K562 (cell line): ENCODE measurements at regions not wholly inside any gene's neighbourhood (a gene's known extent, or its start where the extent isn't known, plus 50 kb on each side); places are given as distances from the start of the nearest gene placed in this dataset.

ENCODE experiments used
- ATAC-seq: fragments of 200-7000 bp; cut with Tn5 transposase; 3 replicates; pipeline ENCODE4 v1.9.1; 2020; ENCODE audit warnings: moderate library complexity
- BruUV-seq: library from RNA; stranded (reverse); fragments of 400-500 nt; replicated peaks from 2 replicates; lab custom pipeline; 2021; lab: Mats Ljungman, UMichigan
- CTCF ChIA-PET: fragments of 300-600 bp; formaldehyde crosslinking; extraction: SDS; loops from one replicate; lab custom pipeline; 2021; ENCODE audit warnings: low intra/inter-chr PET ratio; lab: Yijun Ruan, JAX
- POLR2A ChIA-PET: fragments of 300-600, 350-650 bp; sonication (Branson Sonifier 250); formaldehyde crosslinking; extraction: SDS; loops from one replicate; lab custom pipeline; 2021; ENCODE audit warnings: antibody characterized with exemption, inconsistent platforms; lab: Yijun Ruan, JAX
- DNase-seq, 4 experiments: peaks; one replicate each; pipeline versions ENCODE4 v3.0.0 to v3.0.0-alpha.2; 2011 to 2018; ENCODE audit warnings: low spot score in 3 of 4, mixed read lengths in 3 of 4; ENCODE audit errors: extremely low read depth in 1 of 4
- FAIRE-seq: peaks from 2 replicates; lab custom pipeline; 2011; peaks lifted over from hg19 to GRCh38; lab: Jason Lieb, UNC
- H2AFZ ChIP-seq: 2 replicates; pipeline ENCODE4 v1.6.0; 2011; ENCODE audit warnings: low read depth, low read length, control low read depth, inconsistent platforms
- H3K27ac ChIP-seq: fragments of 200-600 bp; 3 replicates; pipeline ENCODE4 v1.8.0; 2011; ENCODE audit warnings: low read depth, mild to moderate bottlenecking, control low read depth, inconsistent platforms, low read length, moderate library complexity, mixed read lengths; ENCODE audit errors: extremely low read depth
- H3K27me3 ChIP-seq, 2 experiments: fragments of 300-600 bp in 1 of 2; 2 replicates in 1 of 2; 3 replicates in 1 of 2; pipeline versions ENCODE4 v1.6.0 to v1.8.0; 2011; ENCODE audit warnings: inconsistent platforms in 2 of 2, low read length in 2 of 2, mild to moderate bottlenecking in 1 of 2, mixed read lengths in 1 of 2, moderate library complexity in 1 of 2; ENCODE audit not compliant: control insufficient read depth in 2 of 2, insufficient read depth in 2 of 2
- H3K36me3 ChIP-seq: fragments of 300-600 bp; 3 replicates; pipeline ENCODE4 v1.8.0; 2011; ENCODE audit warnings: mild to moderate bottlenecking, low read length, inconsistent platforms; ENCODE audit not compliant: control insufficient read depth, insufficient read depth
- H3K4me1 ChIP-seq, 2 experiments: fragments of 200-600 bp in 1 of 2; replicated peaks in 1 of 2; 2 replicates in 1 of 2; 3 replicates in 1 of 2; pipeline versions ENCODE4 v1.5.1 to v1.8.0; 2011; ENCODE audit warnings: inconsistent platforms in 2 of 2, low read length in 2 of 2, mild to moderate bottlenecking in 1 of 2, mixed read lengths in 1 of 2, moderate library complexity in 1 of 2; ENCODE audit not compliant: control insufficient read depth in 2 of 2, insufficient read depth in 2 of 2
- H3K4me2 ChIP-seq: 2 replicates; pipeline ENCODE4 v1.6.1; 2011; ENCODE audit warnings: low read length, control low read depth, inconsistent platforms, mixed read lengths; ENCODE audit not compliant: insufficient read depth
- H3K4me3 ChIP-seq: fragments of 200-600 bp; sonication (generic), shearing (Covaris generic); 2 replicates; pipeline ENCODE4 v1.5.1; 2016; ENCODE audit warnings: control low read depth, inconsistent platforms
- H3K79me2 ChIP-seq: fragments of 200-600 bp; 3 replicates; pipeline ENCODE4 v1.8.0; 2011; ENCODE audit warnings: low read length, inconsistent platforms; ENCODE audit not compliant: control insufficient read depth, insufficient read depth
- H3K9ac ChIP-seq, 2 experiments: 2 replicates each; pipeline versions ENCODE4 v1.6.0 to v1.6.1; 2011; ENCODE audit warnings: low read depth in 2 of 2, low read length in 2 of 2, control low read depth in 1 of 2, inconsistent platforms in 1 of 2, mild to moderate bottlenecking in 1 of 2, mixed read lengths in 1 of 2; ENCODE audit not compliant: insufficient read depth in 1 of 2
- H3K9me1 ChIP-seq: one replicate; pipeline ENCODE4 v1.6.0; 2011; ENCODE audit warnings: inconsistent platforms, mild to moderate bottlenecking, low read length, moderate library complexity; ENCODE audit not compliant: control insufficient read depth, insufficient read depth
- H3K9me3 ChIP-seq: replicated peaks from 2 replicates; pipeline ENCODE4 v1.5.1; 2011; ENCODE audit warnings: low read depth, low read length, inconsistent platforms; ENCODE audit not compliant: control insufficient read depth, insufficient read depth
- H4K20me1 ChIP-seq: replicated peaks from 2 replicates; pipeline ENCODE4 v1.6.1; 2011; ENCODE audit warnings: low read length, inconsistent platforms, mixed read lengths; ENCODE audit not compliant: control insufficient read depth, insufficient read depth
- BRCA1 ChIP-seq, 2 experiments: fragments of 450-650 bp in 1 of 2; sonication (generic) in 1 of 2; formaldehyde crosslinking in 1 of 2; IDR thresholded peaks; 2 replicates each; pipeline versions ENCODE4 v1.5.0 to v1.6.1; 2017 to 2020; ENCODE audit warnings: mild to moderate bottlenecking in 1 of 2, missing genetic modification reagents in 1 of 2
- CBX5 ChIP-seq: IDR thresholded peaks from 2 replicates; pipeline ENCODE4 v1.6.1; 2014; ENCODE audit warnings: low read depth, borderline replicate concordance
- FOXK1 ChIP-seq: sonication (generic); formaldehyde crosslinking; IDR thresholded peaks from 2 replicates; pipeline ENCODE4 v1.8.0; 2022; ENCODE audit warnings: missing genetic modification reagents, mild to moderate bottlenecking, borderline replicate concordance
- HDAC3 ChIP-seq: fragments of 450-650 bp; IDR thresholded peaks from 2 replicates; pipeline ENCODE4 v1.6.1; 2018; ENCODE audit warnings: borderline replicate concordance, mild to moderate bottlenecking, moderate library complexity; ENCODE audit not compliant: partially characterized antibody
- JUND ChIP-seq, 2 experiments: IDR thresholded peaks; 2 replicates in 1 of 2; 3 replicates in 1 of 2; pipeline ENCODE4 v1.6.1; 2011; ENCODE audit warnings: borderline replicate concordance in 2 of 2, low read depth in 2 of 2, low read length in 2 of 2, improper control_type of control experiment in 1 of 2, missing biosample characterization in 1 of 2, missing genetic modification characterization in 1 of 2, missing genetic modification reagents in 1 of 2
- SMARCC2 ChIP-seq: fragments of 450-650 bp; IDR thresholded peaks from 2 replicates; pipeline ENCODE4 v1.6.1; 2017; ENCODE audit warnings: antibody characterized with exemption, moderate library complexity, mild to moderate bottlenecking, low read depth
- TAF7 ChIP-seq: fragments of 450-650 bp; IDR thresholded peaks from 2 replicates; pipeline ENCODE4 v1.6.1; 2016; ENCODE audit warnings: missing genetic modification characterization, missing compliant biosample characterization
- WGBS: fragments of 100-300 bp; shearing (Covaris generic); methylation state at CpG from one replicate; pipeline ENCODE4 v1.1.6; 2016; ENCODE audit warnings: low coverage, mixed read lengths; ENCODE audit not compliant: insufficient coverage; ENCODE audit errors: missing lambda C conversion rate; 5-methylcytosine and 5-hydroxymethylcytosine counted together
- in situ Hi-C: fragments of 300-500 bp; cut with MboI; formaldehyde crosslinking; loops from 4 replicates; pipeline ENCODE4 v1.15.0; 2018; ENCODE audit warnings: inconsistent platforms, mixed read lengths
- intact Hi-C: fragments of 100-400 bp; cut with micrococcal nuclease; formaldehyde crosslinking; loops from 2 replicates; pipeline ENCODE4 v1.14.2; 2022
- TF ChIP-seq, protein P1 (sequence below), 2 experiments: fragments of 450-650 bp in 1 of 2; IDR thresholded peaks; 2 replicates each; pipeline ENCODE4 v1.6.1; 2011 to 2017; ENCODE audit warnings: low read depth in 2 of 2, antibody characterized with exemption in 1 of 2, borderline replicate concordance in 1 of 2, low read length in 1 of 2, mild to moderate bottlenecking in 1 of 2, mixed read lengths in 1 of 2; ENCODE audit not compliant: control insufficient read depth in 1 of 2
- TF ChIP-seq, protein P2 (sequence below), 2 experiments: fragments of 200-800 bp in 1 of 2; sonication (Bioruptor generic) in 1 of 2; sonication (generic) in 1 of 2; formaldehyde crosslinking in 1 of 2; IDR thresholded peaks in 1 of 2; conservative IDR thresholded peaks in 1 of 2; 2 replicates each; pipeline versions ENCODE4 v1.5.0 to v1.6.1; 2016 to 2020; ENCODE audit warnings: missing compliant biosample characterization in 1 of 2, missing genetic modification characterization in 1 of 2, missing genetic modification reagents in 1 of 2
- TF ChIP-seq, protein P3 (sequence below), 3 experiments: fragments of 200-800 bp in 1 of 3; sonication (Bioruptor generic) in 1 of 3; sonication (generic) in 1 of 3; formaldehyde crosslinking in 1 of 3; IDR thresholded peaks; 2 replicates each; pipeline versions ENCODE4 v1.6.1 to v1.8.0; 2016 to 2022; ENCODE audit warnings: mild to moderate bottlenecking in 2 of 3, missing compliant biosample characterization in 2 of 3, missing genetic modification characterization in 2 of 3, missing genetic modification reagents in 1 of 3

DNA sequence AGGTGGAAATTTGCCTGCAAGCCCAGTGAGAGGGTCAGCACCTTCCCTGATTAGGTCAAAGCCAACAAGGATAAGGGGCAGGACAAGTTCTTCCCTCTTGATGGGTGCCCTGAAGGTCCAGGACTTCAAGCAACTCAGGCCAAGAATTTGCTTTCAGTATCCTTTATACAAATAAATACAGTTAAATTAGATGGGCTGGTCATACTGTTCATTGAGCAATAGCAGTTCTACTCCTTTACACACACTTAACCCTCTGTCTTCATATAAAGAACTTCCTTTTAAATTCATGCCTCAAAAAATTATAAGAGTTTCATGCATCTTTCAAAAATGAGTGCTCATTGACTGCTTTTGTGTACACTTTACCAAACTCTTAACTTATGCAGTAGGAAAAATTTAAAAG, 392.0 kb downstream of the SPRY1 start:
- in situ Hi-C loops = no loop called here
- POLR2A ChIA-PET = no interaction called here
- no peak overlapping the region for H3K27ac ChIP-seq

DNA sequence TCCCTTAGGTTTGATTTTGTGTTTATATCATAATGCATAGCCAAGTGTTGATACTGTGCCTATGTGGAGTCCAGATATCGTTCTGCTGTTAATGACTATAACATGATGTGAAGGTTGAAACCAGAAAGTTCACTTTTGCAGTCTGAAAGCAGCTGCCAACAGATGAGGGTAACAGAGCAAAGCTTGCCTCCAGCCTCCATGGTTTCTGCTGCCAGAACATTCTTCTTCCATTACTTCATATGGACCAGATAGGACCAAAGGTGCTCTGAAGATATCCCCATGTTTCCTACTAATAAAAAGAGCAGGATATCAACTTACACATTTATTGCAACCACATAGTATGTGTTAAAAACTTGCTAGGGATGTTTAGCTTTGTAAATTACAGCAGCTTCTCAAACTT, 394.1 kb downstream of the SPRY1 start:
- POLR2A ChIA-PET = interaction anchor here (0.6 kb wide), 1 partner anchor 1565 kb away, joined by 3 read pairs; no protein-coding TSS in a partner anchor
- no peaks in the 10 kb centered on the region for H3K79me2 ChIP-seq
- H3K9me3 ChIP-seq = no peaks in the 10 kb centered on the region
- no peak overlapping the region for H3K4me3 ChIP-seq
- CTCF ChIA-PET = no interaction called here
- no peak for FAIRE-seq
- 0% methylated on average over 1 of the region's 1 CpG for WGBS
- in situ Hi-C loops (no loop called here), intact Hi-C loops (no loop called here)
- no peak overlapping the region for H2AFZ ChIP-seq
- ATAC-seq = no peak
- DNase-seq = no peak
- no peaks in the 10 kb centered on the region for H4K20me1 ChIP-seq
- H3K36me3 ChIP-seq = no peaks in the 10 kb centered on the region
- H3K27ac ChIP-seq = no peak overlapping the region
- no peak overlapping the region for H3K4me2 ChIP-seq
- no peaks in the 10 kb centered on the region for H3K4me1 ChIP-seq
- H3K27me3 ChIP-seq = no peaks in the 10 kb centered on the region
- H3K9me1 ChIP-seq = no peaks in the 10 kb centered on the region
- no TSS peak for BruUV-seq
- no peak overlapping the region for H3K9ac ChIP-seq
- TF ChIP-seq, protein P1, sequence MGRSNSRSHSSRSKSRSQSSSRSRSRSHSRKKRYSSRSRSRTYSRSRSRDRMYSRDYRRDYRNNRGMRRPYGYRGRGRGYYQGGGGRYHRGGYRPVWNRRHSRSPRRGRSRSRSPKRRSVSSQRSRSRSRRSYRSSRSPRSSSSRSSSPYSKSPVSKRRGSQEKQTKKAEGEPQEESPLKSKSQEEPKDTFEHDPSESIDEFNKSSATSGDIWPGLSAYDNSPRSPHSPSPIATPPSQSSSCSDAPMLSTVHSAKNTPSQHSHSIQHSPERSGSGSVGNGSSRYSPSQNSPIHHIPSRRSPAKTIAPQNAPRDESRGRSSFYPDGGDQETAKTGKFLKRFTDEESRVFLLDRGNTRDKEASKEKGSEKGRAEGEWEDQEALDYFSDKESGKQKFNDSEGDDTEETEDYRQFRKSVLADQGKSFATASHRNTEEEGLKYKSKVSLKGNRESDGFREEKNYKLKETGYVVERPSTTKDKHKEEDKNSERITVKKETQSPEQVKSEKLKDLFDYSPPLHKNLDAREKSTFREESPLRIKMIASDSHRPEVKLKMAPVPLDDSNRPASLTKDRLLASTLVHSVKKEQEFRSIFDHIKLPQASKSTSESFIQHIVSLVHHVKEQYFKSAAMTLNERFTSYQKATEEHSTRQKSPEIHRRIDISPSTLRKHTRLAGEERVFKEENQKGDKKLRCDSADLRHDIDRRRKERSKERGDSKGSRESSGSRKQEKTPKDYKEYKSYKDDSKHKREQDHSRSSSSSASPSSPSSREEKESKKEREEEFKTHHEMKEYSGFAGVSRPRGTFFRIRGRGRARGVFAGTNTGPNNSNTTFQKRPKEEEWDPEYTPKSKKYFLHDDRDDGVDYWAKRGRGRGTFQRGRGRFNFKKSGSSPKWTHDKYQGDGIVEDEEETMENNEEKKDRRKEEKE (IDR thresholded peaks at IDR 0.05; ENCODE audit: borderline replicate concordance in 1 of 2, control insufficient read depth in 1 of 2, low read depth in 2 of 2, low read length in 1 of 2) = no peak
- TF ChIP-seq FOXK1 = no peak
- no peak for TF ChIP-seq CBX5
- TF ChIP-seq JUND (IDR thresholded peaks at IDR 0.05; ENCODE audit: borderline replicate concordance, low read depth, low read length) = no peak
- TF ChIP-seq JUND (tag; IDR thresholded peaks at IDR 0.05; ENCODE audit: borderline replicate concordance, low read depth, low read length) = no peak
- TF ChIP-seq, protein P2, sequence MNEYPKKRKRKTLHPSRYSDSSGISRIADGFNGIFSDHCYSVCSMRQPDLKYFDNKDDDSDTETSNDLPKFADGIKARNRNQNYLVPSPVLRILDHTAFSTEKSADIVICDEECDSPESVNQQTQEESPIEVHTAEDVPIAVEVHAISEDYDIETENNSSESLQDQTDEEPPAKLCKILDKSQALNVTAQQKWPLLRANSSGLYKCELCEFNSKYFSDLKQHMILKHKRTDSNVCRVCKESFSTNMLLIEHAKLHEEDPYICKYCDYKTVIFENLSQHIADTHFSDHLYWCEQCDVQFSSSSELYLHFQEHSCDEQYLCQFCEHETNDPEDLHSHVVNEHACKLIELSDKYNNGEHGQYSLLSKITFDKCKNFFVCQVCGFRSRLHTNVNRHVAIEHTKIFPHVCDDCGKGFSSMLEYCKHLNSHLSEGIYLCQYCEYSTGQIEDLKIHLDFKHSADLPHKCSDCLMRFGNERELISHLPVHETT (CRISPR knock-in tag; conservative IDR thresholded peaks at IDR 0.05 in 1 of 2, IDR thresholded peaks at IDR 0.05 in 1 of 2) = no peak
- no peak for TF ChIP-seq HDAC3

More for the DNA sequence above, 392.0 kb downstream of the SPRY1 start:
- no TSS peak for BruUV-seq
- H3K27me3 ChIP-seq = no peaks in the 10 kb centered on the region
- H3K9me1 ChIP-seq = no peaks in the 10 kb centered on the region
- no peaks in the 10 kb centered on the region for H3K4me1 ChIP-seq
- H3K9ac ChIP-seq = no peak overlapping the region
- TF ChIP-seq TAF7 (tag) (no peak), BRCA1 (IDR thresholded peaks at IDR 0.05) (no peak), BRCA1 (CRISPR knock-in tag; IDR thresholded peaks at IDR 0.05) (no peak), SMARCC2 (no peak)
- TF ChIP-seq, protein P3, sequence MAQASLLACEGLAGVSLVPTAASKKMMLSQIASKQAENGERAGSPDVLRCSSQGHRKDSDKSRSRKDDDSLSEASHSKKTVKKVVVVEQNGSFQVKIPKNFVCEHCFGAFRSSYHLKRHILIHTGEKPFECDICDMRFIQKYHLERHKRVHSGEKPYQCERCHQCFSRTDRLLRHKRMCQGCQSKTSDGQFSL (CRISPR knock-in tag; IDR thresholded peaks at IDR 0.05) = no peak
- TF ChIP-seq, protein P3 (tag; IDR thresholded peaks at IDR 0.05) = no peak
- ATAC-seq = no peak
- H3K4me3 ChIP-seq = no peak overlapping the region
- no peak for FAIRE-seq
- H3K79me2 ChIP-seq = no peaks in the 10 kb centered on the region
- no peak overlapping the region for H3K4me2 ChIP-seq
- DNase-seq = no peak
- no peaks in the 10 kb centered on the region for H3K9me3 ChIP-seq
- no peaks in the 10 kb centered on the region for H4K20me1 ChIP-seq
- no peaks in the 10 kb centered on the region for H3K36me3 ChIP-seq
- intact Hi-C loops = no loop called here
- H2AFZ ChIP-seq = no peak overlapping the region
- CTCF ChIA-PET = no interaction called here
